Heart left ventricle (tissue), 13 donors: ENCODE measurements at regions not wholly inside any gene's neighbourhood (a gene's known extent, or its start where the extent isn't known, plus 50 kb on each side); places are given as distances from the start of the nearest gene placed in this dataset.

ENCODE experiments used
- POLR2A ChIP-seq, 2 donors: fragments of 450-650 bp; IDR thresholded peaks; one replicate each; pipeline ENCODE4 v1.6.1; 2017; ENCODE audit warnings: antibody characterized with exemption in 2 of 2, mild to moderate bottlenecking in 2 of 2, moderate library complexity in 2 of 2
- TF ChIP-seq, protein P1 (sequence below), 12 donors: fragments of 200-600 bp; sonication (generic) in 4 of 12; IDR thresholded peaks; one replicate each; pipeline versions ENCODE4 v1.5.0 to v1.8.0; 2018 to 2022; ENCODE audit warnings: antibody characterized with exemption in 12 of 12, mild to moderate bottlenecking in 5 of 12
- donor health status: ischemic (EF 13 %, LVEDD 7.1; RV severe dilation, severe dysfunction).
- donor health status: DM: no; HTN: yes; CAD: no.
- donor health status: DM: no; HTN: no; CAD: no.
- donor health status: ischemic (EF 25% LVEDD 6.9; RV normal size, moderate dysfunction).
- donor health status: ischemic (EF 25% LVEDD 5.7; RV mildly dilated, moderate dysfunction).
- donor health status: ischemic (EF 35%, LVEDD 5.7; RV mildly dilated, moderate dysfunction).
- donor health status: nonischemic (EF 11% LVEDD 7.7; RV severe dilation, severe dysfunction).
- donor health status: DM: yes; HTN: yes; CAD: no.
- donor health status: PGD.
- donor health status: ischemic (EF 29% LVEDD 5.4; RV normal size, mild dysfunction).
- donor health status: nonischemic (EF 23%, LVEDD 6.1; RV moderate dilation, normal function).

DNA sequence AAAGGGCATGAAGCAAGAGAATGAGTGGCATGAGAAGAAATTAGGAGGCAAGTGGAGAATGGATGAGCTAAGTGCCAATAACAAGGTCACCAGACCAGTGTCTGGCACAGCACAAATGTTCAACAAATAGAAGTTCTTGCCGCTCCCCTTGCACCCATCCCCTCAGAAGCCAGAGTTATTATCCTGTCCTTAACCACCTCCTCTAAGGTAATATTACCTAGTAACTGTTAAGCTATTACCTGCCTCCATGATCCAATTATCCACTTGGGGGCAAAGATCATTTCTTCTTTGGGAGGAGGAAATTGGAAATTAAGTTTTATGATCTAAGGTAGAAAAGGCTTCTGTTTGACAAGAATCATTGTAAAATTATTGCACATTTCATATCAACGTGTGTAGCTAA is 133.8 kb downstream of the FOXA2 start:
- no peak for TF ChIP-seq POLR2A (IDR thresholded peaks at IDR 0.05)
- TF ChIP-seq, protein P1, sequence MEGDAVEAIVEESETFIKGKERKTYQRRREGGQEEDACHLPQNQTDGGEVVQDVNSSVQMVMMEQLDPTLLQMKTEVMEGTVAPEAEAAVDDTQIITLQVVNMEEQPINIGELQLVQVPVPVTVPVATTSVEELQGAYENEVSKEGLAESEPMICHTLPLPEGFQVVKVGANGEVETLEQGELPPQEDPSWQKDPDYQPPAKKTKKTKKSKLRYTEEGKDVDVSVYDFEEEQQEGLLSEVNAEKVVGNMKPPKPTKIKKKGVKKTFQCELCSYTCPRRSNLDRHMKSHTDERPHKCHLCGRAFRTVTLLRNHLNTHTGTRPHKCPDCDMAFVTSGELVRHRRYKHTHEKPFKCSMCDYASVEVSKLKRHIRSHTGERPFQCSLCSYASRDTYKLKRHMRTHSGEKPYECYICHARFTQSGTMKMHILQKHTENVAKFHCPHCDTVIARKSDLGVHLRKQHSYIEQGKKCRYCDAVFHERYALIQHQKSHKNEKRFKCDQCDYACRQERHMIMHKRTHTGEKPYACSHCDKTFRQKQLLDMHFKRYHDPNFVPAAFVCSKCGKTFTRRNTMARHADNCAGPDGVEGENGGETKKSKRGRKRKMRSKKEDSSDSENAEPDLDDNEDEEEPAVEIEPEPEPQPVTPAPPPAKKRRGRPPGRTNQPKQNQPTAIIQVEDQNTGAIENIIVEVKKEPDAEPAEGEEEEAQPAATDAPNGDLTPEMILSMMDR (IDR thresholded peaks at IDR 0.05): no peak
